ENCODE measurements at regions not wholly inside any gene's neighbourhood (a gene's known extent, or its start where the extent isn't known, plus 50 kb on each side); places are given as distances from the start of the nearest gene placed in this dataset.
"Not testable (repeated sequence)": the region's sequence is repeated elsewhere in the genome, so short reads cannot be mapped to it uniquely, and the experiment has no call there.

DNA sequence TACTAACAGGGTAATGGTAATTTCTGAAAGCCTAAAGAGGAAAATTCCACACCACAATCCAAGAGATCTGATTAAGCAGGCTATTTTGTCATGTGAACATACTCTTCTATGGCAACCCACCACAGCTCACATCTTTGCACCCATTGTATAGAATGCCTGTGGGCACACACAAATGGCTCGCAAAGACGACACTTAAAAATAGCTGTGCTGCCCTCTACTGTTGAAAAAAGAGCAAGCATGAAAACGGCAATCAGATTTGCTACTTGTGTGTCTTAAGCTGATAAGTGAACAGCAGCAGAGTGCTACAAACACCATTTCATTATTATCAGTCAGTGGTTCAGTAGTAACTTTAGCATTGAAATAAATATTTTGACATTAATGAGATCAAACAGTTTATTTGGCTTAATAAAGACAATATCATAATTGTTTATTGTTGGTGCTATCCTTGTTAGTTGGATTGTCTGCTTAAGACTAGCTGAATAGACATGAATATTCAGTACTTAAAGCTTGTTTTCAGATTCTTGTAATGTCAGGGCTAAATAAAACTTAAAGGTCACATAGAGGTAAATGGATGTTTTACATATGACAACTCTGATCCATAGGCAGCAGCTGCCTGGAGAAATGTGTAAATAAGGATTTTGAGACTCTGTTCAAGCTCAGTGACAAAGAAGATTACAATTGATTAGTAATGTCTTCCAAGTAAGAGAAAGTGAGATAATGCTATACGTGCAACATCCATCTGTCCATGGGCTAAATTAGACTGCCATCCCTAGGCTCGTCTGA is 199.1 kb downstream of the LRRN1 start (continued):
- no peak for TF ChIP-seq FOXJ3 (CRISPR knock-in tag; IDR thresholded peaks at IDR 0.05)

DNA sequence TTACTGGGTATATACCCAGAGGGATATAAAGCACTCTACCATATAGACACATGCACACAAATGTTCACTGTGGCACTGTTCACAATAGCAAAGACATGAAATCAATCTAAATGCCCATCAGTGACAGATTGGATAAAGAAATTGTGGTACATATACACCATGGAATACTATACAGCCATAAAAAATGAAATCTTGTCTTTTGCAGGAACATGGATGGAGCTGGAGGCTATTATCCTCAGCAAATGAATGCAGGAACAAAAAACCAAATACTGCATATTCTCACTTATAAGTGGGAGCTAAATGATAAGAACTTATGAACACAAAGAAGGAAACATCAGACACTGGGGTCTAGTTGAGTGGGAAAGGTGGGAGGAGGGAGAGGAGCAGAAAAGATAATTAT is 200.1 kb downstream of the LRRN1 start:
- DNase-seq; H3K4me1 ChIP-seq (ENCODE audit: control insufficient read depth in 1 of 2, insufficient read depth in 2 of 2, low read depth in 1 of 2, low read length in 1 of 2); H3K9ac ChIP-seq; H3K27me3 ChIP-seq (ENCODE audit: insufficient read depth); H3K79me2 ChIP-seq (ENCODE audit: insufficient read depth); H3K4me3 ChIP-seq (ENCODE audit: low read depth in 2 of 2, low read length in 1 of 2); H3K4me2 ChIP-seq; POLR2A ChIA-PET; H3K9me3 ChIP-seq; H2AFZ ChIP-seq (ENCODE audit: low read depth); H3F3A ChIP-seq (replicated peaks; ENCODE audit: insufficient read depth); H3K27ac ChIP-seq (ENCODE audit: low read depth in 2 of 2, low read length in 1 of 2); H4K20me1 ChIP-seq (ENCODE audit: insufficient read depth); H3K9me2 ChIP-seq; H3K36me3 ChIP-seq (replicated peaks in 1 of 2; ENCODE audit: control insufficient read depth in 1 of 2, insufficient read depth in 2 of 2, low read length in 1 of 2): not testable (repeated sequence)
- CTCF ChIA-PET, result interaction anchor here (0.7 to 1.5 kb wide), 2 partner anchors 42 to 799 kb away, joined by 3 to 9 read pairs; no protein-coding TSS in a partner anchor

DNA sequence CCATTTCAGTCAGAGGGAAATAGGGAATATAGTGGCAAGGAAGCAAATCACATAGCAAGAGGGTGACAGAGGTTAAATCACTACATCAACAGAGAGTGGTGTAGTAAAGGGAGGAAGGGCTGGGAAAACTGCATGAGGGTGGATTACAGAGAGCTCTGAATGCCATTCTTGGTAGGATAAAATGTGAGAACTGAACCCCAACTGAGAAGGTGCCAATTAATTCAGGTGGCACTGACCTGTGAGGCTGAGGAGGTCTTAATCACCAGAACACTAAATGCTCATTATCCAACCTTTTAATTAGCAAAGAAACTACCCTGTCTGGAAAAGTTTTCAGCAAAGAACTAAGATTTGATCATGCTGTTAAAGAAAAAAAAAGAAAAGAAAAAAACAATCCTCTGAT is 202.7 kb downstream of the LRRN1 start:
- Histone ChIP-seq H2AFZ (ENCODE audit: low read depth) (no peak overlapping the region), H4K20me1 (ENCODE audit: insufficient read depth) (no peaks in the 10 kb centered on the region), H3K4me3 (ENCODE audit: low read depth in 2 of 2, low read length in 1 of 2) (no peak overlapping the region), H3K9me3 (no peaks in the 10 kb centered on the region), H3K36me3 (replicated peaks in 1 of 2; ENCODE audit: control insufficient read depth in 1 of 2, insufficient read depth in 2 of 2, low read length in 1 of 2) (no peaks in the 10 kb centered on the region), H3K79me2 (ENCODE audit: insufficient read depth) (no peaks in the 10 kb centered on the region), H3K4me2 (no peak overlapping the region), H3K9me2 (no peaks in the 10 kb centered on the region), H3K27ac (ENCODE audit: low read depth in 2 of 2, low read length in 1 of 2) (no peak overlapping the region), H3K9ac (no peak overlapping the region), H3F3A (replicated peaks; ENCODE audit: insufficient read depth) (no peaks in the 10 kb centered on the region), H3K27me3 (ENCODE audit: insufficient read depth) (no peaks in the 10 kb centered on the region), H3K4me1 (ENCODE audit: control insufficient read depth in 1 of 2, insufficient read depth in 2 of 2, low read depth in 1 of 2, low read length in 1 of 2) (peaks cover 0 to 2% of the 10 kb centered on the region in 2 experiments; a peak in 1 of 4 replicates)
- CTCF ChIA-PET, result no interaction called here
- no peak for DNase-seq
- TF ChIP-seq MEF2A (IDR thresholded peaks at IDR 0.05; ENCODE audit: borderline replicate concordance, low read depth), result no peak
- TF ChIP-seq GABPA (IDR thresholded peaks at IDR 0.05; ENCODE audit: low read depth), result no peak
- TF ChIP-seq MXI1 (IDR thresholded peaks at IDR 0.05; ENCODE audit: low read depth, low read length), result no peak
- TF ChIP-seq RFX5 (IDR thresholded peaks at IDR 0.05; ENCODE audit: low read length), result no peak
- TF ChIP-seq, protein P1, sequence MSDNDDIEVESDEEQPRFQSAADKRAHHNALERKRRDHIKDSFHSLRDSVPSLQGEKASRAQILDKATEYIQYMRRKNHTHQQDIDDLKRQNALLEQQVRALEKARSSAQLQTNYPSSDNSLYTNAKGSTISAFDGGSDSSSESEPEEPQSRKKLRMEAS (IDR thresholded peaks at IDR 0.05; ENCODE audit: low read depth), result no peak
- TF ChIP-seq YY1 (IDR thresholded peaks at IDR 0.05; ENCODE audit: low read depth), result no peak
- no peak for TF ChIP-seq EZH2phosphoT487 (IDR thresholded peaks at IDR 0.05; ENCODE audit: borderline replicate concordance, low read depth)
- TF ChIP-seq POLR2AphosphoS5 (IDR thresholded peaks at IDR 0.05; ENCODE audit: low read depth, low read length), result no peak
- TF ChIP-seq SMC3 (IDR thresholded peaks at IDR 0.05; ENCODE audit: low read depth, low read length), result no peak
- TF ChIP-seq TCF12 (IDR thresholded peaks at IDR 0.05), result no peak
- TF ChIP-seq, protein P2, sequence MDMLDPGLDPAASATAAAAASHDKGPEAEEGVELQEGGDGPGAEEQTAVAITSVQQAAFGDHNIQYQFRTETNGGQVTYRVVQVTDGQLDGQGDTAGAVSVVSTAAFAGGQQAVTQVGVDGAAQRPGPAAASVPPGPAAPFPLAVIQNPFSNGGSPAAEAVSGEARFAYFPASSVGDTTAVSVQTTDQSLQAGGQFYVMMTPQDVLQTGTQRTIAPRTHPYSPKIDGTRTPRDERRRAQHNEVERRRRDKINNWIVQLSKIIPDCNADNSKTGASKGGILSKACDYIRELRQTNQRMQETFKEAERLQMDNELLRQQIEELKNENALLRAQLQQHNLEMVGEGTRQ (IDR thresholded peaks at IDR 0.05; ENCODE audit: borderline replicate concordance, low read depth, low read length), result no peak
- TF ChIP-seq, protein P3, sequence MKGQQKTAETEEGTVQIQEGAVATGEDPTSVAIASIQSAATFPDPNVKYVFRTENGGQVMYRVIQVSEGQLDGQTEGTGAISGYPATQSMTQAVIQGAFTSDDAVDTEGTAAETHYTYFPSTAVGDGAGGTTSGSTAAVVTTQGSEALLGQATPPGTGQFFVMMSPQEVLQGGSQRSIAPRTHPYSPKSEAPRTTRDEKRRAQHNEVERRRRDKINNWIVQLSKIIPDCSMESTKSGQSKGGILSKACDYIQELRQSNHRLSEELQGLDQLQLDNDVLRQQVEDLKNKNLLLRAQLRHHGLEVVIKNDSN (IDR thresholded peaks at IDR 0.05; ENCODE audit: borderline replicate concordance, low read depth), result no peak
- TF ChIP-seq, protein P4, sequence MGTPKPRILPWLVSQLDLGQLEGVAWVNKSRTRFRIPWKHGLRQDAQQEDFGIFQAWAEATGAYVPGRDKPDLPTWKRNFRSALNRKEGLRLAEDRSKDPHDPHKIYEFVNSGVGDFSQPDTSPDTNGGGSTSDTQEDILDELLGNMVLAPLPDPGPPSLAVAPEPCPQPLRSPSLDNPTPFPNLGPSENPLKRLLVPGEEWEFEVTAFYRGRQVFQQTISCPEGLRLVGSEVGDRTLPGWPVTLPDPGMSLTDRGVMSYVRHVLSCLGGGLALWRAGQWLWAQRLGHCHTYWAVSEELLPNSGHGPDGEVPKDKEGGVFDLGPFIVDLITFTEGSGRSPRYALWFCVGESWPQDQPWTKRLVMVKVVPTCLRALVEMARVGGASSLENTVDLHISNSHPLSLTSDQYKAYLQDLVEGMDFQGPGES (IDR thresholded peaks at IDR 0.05; ENCODE audit: low read depth, low read length), result no peak
- no peak for TF ChIP-seq EP300 (IDR thresholded peaks at IDR 0.05; ENCODE audit: borderline replicate concordance in 1 of 2, low read depth in 1 of 2, low read length in 1 of 2)
- TF ChIP-seq, protein P5, sequence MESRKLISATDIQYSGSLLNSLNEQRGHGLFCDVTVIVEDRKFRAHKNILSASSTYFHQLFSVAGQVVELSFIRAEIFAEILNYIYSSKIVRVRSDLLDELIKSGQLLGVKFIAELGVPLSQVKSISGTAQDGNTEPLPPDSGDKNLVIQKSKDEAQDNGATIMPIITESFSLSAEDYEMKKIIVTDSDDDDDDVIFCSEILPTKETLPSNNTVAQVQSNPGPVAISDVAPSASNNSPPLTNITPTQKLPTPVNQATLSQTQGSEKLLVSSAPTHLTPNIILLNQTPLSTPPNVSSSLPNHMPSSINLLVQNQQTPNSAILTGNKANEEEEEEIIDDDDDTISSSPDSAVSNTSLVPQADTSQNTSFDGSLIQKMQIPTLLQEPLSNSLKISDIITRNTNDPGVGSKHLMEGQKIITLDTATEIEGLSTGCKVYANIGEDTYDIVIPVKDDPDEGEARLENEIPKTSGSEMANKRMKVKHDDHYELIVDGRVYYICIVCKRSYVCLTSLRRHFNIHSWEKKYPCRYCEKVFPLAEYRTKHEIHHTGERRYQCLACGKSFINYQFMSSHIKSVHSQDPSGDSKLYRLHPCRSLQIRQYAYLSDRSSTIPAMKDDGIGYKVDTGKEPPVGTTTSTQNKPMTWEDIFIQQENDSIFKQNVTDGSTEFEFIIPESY (IDR thresholded peaks at IDR 0.05; ENCODE audit: borderline replicate concordance, low read depth), result no peak
- TF ChIP-seq FOXM1 (IDR thresholded peaks at IDR 0.05; ENCODE audit: low read depth), result no peak
- TF ChIP-seq, protein P6, sequence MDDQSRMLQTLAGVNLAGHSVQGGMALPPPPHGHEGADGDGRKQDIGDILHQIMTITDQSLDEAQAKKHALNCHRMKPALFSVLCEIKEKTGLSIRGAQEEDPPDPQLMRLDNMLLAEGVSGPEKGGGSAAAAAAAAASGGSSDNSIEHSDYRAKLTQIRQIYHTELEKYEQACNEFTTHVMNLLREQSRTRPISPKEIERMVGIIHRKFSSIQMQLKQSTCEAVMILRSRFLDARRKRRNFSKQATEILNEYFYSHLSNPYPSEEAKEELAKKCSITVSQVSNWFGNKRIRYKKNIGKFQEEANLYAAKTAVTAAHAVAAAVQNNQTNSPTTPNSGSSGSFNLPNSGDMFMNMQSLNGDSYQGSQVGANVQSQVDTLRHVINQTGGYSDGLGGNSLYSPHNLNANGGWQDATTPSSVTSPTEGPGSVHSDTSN (IDR thresholded peaks at IDR 0.05), result no peak
- TF ChIP-seq NFIC (IDR thresholded peaks at IDR 0.05; ENCODE audit: borderline replicate concordance), result no peak
- TF ChIP-seq ELF1 (IDR thresholded peaks at IDR 0.05), result no peak
- POLR2A ChIA-PET, result no interaction called here
